HG03575 (cell line): ENCODE measurements at regions not wholly inside any gene's neighbourhood (a gene's known extent, or its start where the extent isn't known, plus 50 kb on each side); places are given as distances from the start of the nearest gene placed in this dataset.
"Not testable (repeated sequence)": the region's sequence is repeated elsewhere in the genome, so short reads cannot be mapped to it uniquely, and the experiment has no call there.

Source experiments
- ATAC-seq: cut with Tn5 transposase; IDR thresholded peaks from one replicate; pipeline ENCODE4 v1.9.1; 2021; ENCODE audit not compliant: unreplicated experiment, insufficient number of reproducible peaks, low FRiP score; ENCODE audit errors: extremely low read depth

GRCh38 chr2:14899621-14900414, 267.3 kb downstream of the LRATD1 start:
- ATAC-seq, result no peak

DNA sequence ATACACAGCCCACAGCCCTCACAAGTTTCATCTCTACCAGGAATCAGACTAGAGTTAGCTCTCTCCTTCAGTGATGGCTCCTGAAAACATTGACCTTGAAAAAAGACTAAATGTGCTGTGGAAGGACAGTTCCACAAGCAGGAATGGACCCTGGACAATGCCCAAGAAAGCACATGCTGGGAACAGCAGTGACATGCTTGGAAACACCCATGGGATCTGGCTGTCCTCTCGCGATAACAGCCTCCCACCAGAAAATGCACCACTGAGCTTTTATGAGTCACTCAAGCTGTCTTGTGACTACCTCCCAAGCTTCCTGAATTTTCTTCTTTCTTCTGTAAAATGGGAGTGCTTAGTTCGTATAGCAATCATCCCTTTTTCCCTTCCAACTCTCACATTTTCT, 269.2 kb downstream of the LRATD1 start:
- ATAC-seq, result no peak

DNA sequence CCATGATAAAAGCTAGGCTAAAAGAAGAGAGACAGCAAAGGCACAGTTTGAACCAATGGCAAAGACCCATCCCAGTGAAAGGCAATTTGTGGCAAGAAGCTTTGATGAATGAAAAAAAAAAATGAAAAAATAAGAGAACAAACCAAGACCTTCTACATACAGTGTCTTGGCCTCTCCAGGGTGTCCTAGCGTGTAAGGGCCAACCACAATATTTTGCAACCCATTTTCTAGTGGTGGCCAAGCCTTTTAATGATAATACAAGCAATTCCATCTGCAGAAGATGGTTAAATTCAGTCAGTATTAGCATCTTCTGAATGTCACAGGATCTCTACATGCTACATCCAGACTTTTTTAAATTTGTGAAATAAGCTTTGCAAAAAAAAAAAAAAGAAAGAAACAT, 270.4 kb downstream of the LRATD1 start:
- no peak for ATAC-seq

DNA sequence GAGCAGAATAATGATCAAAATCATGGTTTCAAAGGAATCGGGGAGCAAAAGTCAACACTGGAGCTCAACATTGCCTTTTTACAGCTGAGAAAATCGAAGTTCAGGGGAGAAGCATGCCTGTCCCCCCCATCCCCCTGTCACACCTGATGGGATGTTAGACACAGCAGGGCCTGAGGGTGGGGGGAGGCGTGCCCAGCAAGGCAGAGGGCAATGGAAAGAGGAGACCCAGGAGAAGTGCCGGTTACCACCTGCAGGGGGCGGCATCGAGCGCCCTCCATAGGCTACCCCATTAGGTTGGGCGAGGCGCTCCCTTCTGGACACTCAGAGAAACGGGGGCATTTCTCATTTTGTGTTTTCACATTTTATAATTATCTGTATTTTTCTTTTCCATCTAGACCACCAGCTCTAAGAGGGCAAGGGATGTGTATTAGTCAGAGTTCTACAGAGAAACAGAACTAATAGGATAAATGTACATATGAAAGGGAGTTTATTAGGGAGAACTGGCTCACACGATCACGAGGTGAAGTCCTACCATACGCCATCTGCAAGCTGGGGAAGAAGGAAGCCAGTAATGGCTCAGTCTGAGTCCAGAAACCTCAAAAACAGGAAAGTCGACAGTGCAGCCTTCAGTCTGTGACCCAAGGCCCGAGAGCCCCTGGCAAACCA, 271.3 kb downstream of the LRATD1 start:
- peak; percentile 96 for ATAC-seq

DNA sequence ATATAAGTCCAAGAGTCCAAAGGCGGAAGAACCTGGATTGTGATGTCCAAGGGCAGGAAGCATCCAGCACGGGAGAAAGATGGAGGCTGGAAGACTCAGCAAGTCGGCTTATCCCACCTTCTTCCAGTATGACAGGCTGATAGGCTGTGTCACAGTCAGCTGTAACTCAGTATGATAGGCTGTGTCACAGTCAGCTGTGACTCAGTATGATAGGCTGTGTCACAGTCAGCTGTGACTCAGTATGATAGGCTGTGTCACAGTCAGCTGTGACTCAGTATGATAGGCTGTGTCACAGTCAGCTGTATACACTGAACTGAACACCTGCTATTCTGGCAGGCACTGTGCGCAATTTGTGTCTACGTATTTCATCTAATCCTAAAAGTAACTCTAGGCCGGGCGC, 271.9 kb downstream of the LRATD1 start:
- not testable (repeated sequence) for ATAC-seq

GRCh38 chr2:14905571-14905970, 273.1 kb downstream of the LRATD1 start:
- no peak for ATAC-seq

DNA sequence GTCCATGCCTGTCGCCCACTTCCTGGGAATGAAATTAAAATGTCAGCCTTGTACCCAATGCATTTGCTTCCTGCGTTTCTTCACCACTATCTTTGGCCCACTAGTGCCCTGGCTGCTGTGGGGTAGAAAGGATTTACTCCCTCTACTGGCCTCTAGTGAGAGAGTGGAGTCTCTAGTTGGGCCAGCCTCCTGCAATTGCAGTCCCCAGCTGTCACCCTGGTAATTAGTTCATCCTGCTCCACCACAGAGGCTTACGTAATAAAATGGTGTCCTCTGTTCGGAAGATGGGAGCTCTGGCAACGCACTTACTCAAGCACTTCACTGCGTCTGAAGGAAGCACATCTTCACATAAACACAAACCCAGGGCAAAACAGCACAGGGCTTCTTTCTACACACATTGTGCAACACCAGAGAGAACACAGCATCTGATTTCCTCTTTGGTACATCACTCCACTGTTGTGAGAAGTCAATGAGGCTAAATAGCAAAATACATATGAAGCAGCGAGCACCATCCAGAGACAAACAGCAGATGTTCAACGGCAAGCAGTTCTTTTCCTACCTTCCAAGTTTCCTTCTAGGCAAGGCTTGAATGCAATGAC, 274.6 kb downstream of the LRATD1 start:
- no peak for ATAC-seq

DNA sequence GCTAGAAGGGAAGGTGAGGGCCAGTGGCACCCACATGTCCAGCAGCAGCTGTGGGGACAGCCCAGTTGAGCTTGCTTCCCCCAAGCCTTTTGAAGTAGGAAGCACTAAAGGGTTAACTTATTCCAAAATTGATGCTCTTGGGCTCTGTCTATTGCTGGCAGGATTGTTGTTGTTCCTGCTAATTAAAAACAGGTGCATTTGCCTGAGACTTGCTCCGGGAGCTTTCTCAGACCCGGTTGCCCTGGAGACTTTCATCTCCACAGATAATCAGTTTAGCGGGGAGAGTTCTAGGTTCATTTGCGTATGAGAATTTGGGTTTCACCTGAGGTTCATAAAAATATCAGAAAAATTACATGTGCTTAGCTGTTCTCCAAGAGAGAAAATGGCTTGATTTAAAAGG, 277.3 kb downstream of the LRATD1 start:
- no peak for ATAC-seq

DNA sequence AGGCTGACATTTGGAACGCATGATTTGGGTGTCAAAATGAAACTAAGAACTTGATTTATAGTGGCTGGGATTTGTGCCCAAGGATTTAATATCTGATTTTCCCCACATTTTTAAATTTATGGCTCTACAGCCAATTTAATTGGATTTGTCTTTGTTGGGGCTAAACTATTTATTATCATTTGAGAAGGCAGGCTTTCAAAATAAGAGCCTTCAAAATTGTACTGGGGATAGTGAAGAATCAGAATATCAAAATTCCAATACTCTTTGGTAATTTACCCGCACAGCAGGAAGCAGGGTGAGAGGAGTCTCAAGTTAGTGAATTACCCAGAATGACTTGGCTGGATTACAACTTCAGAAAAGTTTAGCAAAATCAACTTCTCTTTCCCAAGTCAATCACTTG, 278.1 kb downstream of the LRATD1 start:
- ATAC-seq, result no peak

GRCh38 chr2:14915983-14916382, 283.5 kb downstream of the LRATD1 start:
- ATAC-seq, result no peak

DNA sequence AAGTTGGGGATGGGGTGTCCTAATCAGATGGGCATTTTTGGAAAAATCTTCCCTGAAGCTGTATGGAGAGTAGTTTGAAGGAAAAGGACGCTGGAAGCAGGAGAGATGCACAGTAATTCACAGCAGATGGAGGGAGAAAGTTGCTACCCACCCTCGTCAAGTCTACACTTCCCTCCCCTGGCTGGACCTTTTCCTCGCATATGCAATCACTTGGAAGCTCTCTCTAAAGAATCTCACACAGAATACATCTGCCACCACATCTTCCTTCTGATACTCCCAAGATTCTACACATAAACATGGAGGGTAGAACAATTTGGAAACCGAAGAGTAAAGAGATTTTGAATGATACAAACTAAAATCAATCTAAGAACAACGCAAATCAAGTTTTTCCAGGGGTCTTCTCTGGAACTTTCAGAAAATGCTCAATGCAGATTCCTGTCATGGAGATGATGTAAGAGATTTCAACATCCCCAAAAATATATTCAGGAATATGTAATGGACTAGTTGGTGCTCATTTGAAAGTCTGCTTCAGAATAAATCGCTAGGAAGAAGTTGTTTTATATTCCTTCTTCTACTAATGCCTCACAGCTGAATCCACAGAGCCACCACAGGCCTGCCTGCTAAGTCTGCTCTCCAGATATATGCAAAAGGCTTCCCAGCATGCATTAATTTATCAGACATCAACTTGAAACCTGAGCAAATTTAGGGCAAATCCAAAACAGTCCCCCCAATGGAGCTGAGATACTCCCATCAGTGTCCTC, 291.5 kb downstream of the LRATD1 start:
- no peak for ATAC-seq

DNA sequence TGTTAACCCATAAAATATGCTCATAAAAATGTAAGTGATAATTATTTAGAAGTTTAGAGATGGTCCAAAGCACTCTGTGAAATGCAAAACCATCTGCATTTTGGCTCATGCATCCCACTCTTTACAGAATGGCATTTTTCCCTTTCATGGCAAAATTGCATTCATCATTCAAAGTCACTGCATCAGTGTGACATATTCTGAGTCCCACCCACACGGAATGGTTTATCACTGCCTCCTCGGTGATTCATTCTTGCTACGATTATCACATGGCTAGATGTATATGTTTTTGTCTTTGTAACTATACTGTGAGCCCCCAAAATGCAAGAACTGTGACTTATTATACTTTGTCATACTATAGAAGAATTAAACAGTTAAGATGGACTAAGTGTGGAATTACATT, 293.0 kb downstream of the LRATD1 start:
- no peak for ATAC-seq

DNA sequence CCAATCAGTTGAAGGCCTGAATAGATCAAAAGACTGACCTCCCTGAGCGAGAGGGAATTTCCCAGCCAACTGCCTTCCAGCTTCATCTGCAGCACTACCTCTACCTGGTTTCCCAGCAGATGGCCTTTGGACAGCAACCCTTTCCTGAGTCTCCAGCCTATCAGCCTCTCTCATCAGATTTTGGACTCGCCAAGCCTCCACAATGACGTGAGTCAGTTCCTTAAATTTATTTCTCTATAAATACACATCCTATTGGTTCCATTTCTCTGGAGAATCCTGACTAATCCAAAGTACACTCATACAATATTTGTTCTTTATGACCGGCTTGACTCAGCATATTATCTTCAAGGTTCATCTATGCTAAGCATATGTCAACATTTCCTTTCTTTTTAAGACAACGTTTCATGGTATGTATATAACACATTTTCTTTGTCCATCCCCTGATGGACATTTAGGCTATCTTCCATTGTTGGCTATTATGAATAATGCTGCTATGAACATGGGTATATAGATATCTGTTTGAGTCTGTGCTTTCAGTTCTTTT, 294.6 kb downstream of the LRATD1 start:
- ATAC-seq, result no peak

- no peak for ATAC-seq
Measured at GRCh38 chr2:14928056-14928455, 295.5 kb downstream of the LRATD1 start.

DNA sequence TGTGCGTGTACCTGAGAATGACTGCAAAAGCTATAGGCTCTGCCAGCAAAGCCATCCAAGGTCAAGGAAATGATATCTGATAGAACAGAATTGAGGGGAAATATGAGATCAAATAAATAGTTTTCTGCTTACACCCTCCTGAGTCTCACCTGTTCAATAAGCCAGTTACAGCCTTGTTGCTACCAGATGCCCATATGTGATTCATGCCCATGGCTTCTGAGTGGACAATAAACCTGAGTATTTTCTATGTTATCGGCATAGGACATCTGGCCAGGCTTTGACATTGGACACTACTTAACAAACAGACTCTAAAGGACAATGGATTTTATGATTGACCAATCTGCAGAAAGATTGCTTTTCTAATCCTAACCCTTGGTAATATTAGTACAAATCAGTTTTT, 297.9 kb downstream of the LRATD1 start:
- ATAC-seq, result no peak

DNA sequence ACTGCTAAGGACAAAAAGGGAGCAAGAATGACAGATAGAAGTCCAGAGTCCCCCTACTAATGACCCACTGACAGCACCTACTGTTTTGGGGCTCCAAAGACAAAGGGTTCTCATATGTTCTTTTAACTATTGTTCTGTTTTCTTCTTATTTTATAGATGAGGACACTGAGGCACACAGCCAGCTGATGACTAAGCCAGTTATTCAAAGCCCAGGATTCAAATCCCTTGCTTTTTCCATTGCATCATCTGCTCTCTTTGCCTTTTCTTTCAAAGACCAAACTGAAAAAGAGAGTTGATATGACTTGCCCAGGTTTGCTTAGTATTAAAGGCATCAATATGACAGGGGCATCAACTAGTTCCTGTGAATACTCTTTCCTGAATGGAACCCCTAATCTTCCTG, 299.8 kb downstream of the LRATD1 start:
- ATAC-seq, result no peak

- ATAC-seq, result no peak
Measured at GRCh38 chr2:14933753-14934152, 301.2 kb downstream of the LRATD1 start.

- ATAC-seq, result no peak
Measured at GRCh38 chr2:14936426-14936825, 303.9 kb downstream of the LRATD1 start.

DNA sequence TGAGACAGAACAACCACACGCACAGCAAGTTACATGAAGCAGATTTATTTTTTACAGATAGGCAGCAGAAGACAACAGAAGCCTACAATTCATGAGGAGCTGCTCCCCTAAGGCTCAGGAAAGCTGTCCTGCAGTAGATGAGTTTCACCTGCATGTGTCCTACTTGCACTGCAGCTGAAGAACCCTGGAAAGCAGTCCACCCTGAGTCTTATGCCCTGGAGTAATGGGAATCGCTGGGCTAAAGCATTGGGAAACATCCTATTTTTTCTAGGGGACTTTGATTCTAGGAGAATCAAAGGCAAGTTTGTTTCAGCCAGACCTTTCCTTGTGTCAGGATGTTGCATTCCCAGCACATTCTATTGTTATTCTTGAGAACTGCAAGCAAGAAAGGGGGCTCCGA, 304.8 kb downstream of the LRATD1 start:
- no peak for ATAC-seq
